ENCODE measurements at regions not wholly inside any gene's neighbourhood (a gene's known extent, or its start where the extent isn't known, plus 50 kb on each side); places are given as distances from the start of the nearest gene placed in this dataset.
"Not testable (repeated sequence)": the region's sequence is repeated elsewhere in the genome, so short reads cannot be mapped to it uniquely, and the experiment has no call there.

GRCh38 chr21:8411139-8411671, 2110.2 kb upstream of the TPTE start:
- not testable (repeated sequence) for H3K4me1 ChIP-seq

GRCh38 chr21:8419925-8420560, 2101.3 kb upstream of the TPTE start:
- H3K4me3 ChIP-seq, DNase-seq: not testable (repeated sequence)
- ATAC-seq, result peak; percentile 93

More at GRCh38 chr21:8411139-8411671, 2110.2 kb upstream of the TPTE start:
- H3K27ac ChIP-seq; H3K4me3 ChIP-seq; intact Hi-C loops (cut with DNase I); H3K36me3 ChIP-seq (ENCODE audit: insufficient read depth in 1 of 2, low read depth in 1 of 2); H3K27me3 ChIP-seq (ENCODE audit: insufficient read depth in 3 of 3, low read length in 2 of 3); H3K9me3 ChIP-seq; DNase-seq: not testable (repeated sequence)
- WGBS, 3 donors, result no CpG with 5 or more reads among the region's 4 CpGs
- peak in 2 of 4 donors; percentile 32 to 46 for ATAC-seq

DNA sequence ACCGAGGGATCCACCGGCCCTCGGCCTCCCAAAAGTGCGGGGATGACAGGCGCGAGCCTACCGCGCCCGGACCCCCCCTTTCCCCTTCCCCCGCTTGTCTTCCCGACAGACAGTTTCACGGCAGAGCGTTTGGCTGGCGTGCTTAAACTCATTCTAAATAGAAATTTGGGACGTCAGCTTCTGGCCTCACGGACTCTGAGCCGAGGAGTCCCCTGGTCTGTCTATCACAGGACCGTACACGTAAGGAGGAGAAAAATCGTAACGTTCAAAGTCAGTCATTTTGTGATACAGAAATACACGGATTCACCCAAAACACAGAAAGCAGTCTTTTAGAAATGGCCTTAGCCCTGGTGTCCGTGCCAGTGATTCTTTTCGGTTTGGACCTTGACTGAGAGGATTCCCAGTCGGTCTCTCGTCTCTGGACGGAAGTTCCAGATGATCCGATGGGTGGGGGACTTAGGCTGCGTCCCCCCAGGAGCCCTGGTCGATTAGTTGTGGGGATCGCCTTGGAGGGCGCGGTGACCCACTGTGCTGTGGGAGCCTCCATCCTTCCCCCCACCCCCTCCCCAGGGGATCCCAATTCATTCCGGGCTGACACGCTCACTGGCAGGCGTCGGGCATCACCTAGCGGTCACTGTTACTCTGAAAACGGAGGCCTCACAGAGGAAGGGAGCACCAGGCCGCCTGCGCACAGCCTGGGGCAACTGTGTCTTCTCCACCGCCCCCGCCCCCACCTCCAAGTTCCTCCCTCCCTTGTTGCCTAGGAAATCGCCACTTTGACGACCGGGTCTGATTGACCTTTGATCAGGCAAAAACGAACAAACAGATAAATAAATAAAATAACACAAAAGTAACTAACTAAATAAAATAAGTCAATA, 2093.4 kb upstream of the TPTE start:
- H3K9me3 ChIP-seq; H3K36me3 ChIP-seq (ENCODE audit: insufficient read depth in 1 of 2, low read depth in 1 of 2); H3K4me3 ChIP-seq; H3K27ac ChIP-seq; H3K27me3 ChIP-seq (ENCODE audit: insufficient read depth in 3 of 3, low read length in 2 of 3); DNase-seq; H3K4me1 ChIP-seq; intact Hi-C loops (cut with DNase I): not testable (repeated sequence)
- peak; percentile 65 to 74 (median 68) for ATAC-seq
- WGBS, 3 donors, result no CpG with 5 or more reads among the region's 47 CpGs

More at GRCh38 chr21:8419925-8420560, 2101.3 kb upstream of the TPTE start:
- H3K27me3 ChIP-seq (ENCODE audit: insufficient read depth in 3 of 3, low read length in 2 of 3); intact Hi-C loops (cut with DNase I); H3K4me1 ChIP-seq; H3K36me3 ChIP-seq (ENCODE audit: insufficient read depth in 1 of 2, low read depth in 1 of 2); H3K27ac ChIP-seq; H3K9me3 ChIP-seq: not testable (repeated sequence)
- WGBS, 3 donors, result no CpG with 5 or more reads among the region's 2 CpGs

DNA sequence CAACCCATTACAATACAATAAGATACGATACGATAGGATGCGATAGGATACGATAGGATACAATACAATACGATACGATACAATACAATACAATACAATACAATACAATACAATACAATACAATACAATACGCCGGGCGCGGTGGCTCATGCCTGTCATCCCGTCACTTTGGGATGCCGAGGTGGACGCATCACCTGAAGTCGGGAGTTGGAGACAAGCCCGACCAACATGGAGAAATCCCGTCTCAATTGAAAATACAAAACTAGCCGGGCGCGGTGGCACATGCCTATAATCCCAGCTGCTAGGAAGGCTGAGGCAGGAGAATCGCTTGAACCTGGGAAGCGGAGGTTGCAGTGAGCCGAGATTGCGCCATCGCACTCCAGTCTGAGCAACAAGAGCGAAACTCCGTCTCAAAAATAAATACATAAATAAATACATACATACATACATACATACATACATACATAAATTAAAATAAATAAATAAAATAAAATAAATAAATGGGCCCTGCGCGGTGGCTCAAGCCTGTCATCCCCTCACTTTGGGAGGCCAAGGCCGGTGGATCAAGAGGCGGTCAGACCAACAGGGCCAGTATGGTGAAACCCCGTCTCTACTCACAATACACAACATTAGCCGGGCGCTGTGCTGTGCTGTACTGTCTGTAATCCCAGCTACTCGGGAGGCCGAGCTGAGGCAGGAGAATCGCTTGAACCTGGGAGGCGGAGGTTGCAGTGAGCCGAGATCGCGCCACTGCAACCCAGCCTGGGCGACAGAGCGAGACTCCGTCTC, 2092.5 kb upstream of the TPTE start:
- H3K4me3 ChIP-seq; DNase-seq; H3K27ac ChIP-seq; H3K4me1 ChIP-seq; intact Hi-C loops (cut with DNase I); H3K9me3 ChIP-seq; H3K27me3 ChIP-seq (ENCODE audit: insufficient read depth in 3 of 3, low read length in 2 of 3); H3K36me3 ChIP-seq (ENCODE audit: insufficient read depth in 1 of 2, low read depth in 1 of 2): not testable (repeated sequence)
- WGBS, 3 donors, result no CpG with 5 or more reads among the region's 43 CpGs
- ATAC-seq, result peak; percentile 77 to 83 (median 80)

DNA sequence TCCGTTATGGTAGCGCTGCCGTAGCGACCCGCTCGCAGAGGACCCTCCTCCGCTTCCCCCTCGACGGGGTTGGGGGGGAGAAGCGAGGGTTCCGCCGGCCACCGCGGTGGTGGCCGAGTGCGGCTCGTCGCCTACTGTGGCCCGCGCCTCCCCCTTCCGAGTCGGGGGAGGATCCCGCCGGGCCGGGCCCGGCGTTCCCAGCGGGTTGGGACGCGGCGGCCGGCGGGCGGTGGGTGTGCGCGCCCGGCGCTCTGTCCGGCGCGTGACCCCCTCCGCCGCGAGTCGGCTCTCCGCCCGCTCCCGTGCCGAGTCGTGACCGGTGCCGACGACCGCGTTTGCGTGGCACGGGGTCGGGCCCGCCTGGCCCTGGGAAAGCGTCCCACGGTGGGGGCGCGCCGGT, 2086.7 kb upstream of the TPTE start:
- ATAC-seq; H3K27me3 ChIP-seq (ENCODE audit: insufficient read depth in 3 of 3, low read length in 2 of 3); H3K4me3 ChIP-seq; H3K4me1 ChIP-seq; H3K36me3 ChIP-seq (ENCODE audit: insufficient read depth in 1 of 2, low read depth in 1 of 2); DNase-seq; intact Hi-C loops (cut with DNase I); H3K27ac ChIP-seq; H3K9me3 ChIP-seq: not testable (repeated sequence)
- WGBS, 3 donors, result no CpG with 5 or more reads among the region's 64 CpGs

DNA sequence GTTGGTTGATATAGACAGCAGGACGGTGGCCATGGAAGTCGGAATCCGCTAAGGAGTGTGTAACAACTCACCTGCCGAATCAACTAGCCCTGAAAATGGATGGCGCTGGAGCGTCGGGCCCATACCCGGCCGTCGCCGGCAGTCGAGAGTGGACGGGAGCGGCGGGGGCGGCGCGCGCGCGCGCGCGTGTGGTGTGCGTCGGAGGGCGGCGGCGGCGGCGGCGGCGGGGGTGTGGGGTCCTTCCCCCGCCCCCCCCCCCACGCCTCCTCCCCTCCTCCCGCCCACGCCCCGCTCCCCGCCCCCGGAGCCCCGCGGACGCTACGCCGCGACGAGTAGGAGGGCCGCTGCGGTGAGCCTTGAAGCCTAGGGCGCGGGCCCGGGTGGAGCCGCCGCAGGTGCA, 2078.3 kb upstream of the TPTE start:
- H3K27ac ChIP-seq; H3K9me3 ChIP-seq; H3K27me3 ChIP-seq (ENCODE audit: insufficient read depth in 3 of 3, low read length in 2 of 3); H3K4me3 ChIP-seq; intact Hi-C loops (cut with DNase I); H3K36me3 ChIP-seq (ENCODE audit: insufficient read depth in 1 of 2, low read depth in 1 of 2); DNase-seq; H3K4me1 ChIP-seq: not testable (repeated sequence)
- peak in 1 of 4 donors; percentile 59 for ATAC-seq
- no CpG with 5 or more reads among the region's 54 CpGs for WGBS, 3 donors

DNA sequence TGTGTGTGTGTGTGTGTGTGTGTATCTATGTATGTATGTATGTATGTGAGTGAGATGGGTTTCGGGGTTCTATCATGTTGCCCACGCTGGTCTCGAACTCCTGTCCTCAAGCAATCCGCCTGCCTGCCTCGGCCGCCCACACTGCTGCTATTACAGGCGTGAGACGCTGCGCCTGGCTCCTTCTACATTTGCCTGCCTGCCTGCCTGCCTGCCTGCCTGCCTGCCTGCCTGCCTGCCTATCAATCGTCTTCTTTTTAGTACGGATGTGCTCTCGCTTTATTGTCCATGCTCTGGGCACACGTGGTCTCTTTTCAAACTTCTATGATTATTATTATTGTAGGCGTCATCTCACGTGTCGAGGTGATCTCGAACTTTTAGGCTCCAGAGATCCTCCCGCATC, 2071.6 kb upstream of the TPTE start:
- whole genome bisulfite sequencing, 3 donors, result no CpG with 5 or more reads among the region's 18 CpGs
- H3K27ac ChIP-seq; H3K36me3 ChIP-seq (ENCODE audit: insufficient read depth in 1 of 2, low read depth in 1 of 2); ATAC-seq; H3K9me3 ChIP-seq; H3K4me1 ChIP-seq; intact Hi-C loops (cut with DNase I); DNase-seq; H3K4me3 ChIP-seq; H3K27me3 ChIP-seq (ENCODE audit: insufficient read depth in 3 of 3, low read length in 2 of 3): not testable (repeated sequence)

DNA sequence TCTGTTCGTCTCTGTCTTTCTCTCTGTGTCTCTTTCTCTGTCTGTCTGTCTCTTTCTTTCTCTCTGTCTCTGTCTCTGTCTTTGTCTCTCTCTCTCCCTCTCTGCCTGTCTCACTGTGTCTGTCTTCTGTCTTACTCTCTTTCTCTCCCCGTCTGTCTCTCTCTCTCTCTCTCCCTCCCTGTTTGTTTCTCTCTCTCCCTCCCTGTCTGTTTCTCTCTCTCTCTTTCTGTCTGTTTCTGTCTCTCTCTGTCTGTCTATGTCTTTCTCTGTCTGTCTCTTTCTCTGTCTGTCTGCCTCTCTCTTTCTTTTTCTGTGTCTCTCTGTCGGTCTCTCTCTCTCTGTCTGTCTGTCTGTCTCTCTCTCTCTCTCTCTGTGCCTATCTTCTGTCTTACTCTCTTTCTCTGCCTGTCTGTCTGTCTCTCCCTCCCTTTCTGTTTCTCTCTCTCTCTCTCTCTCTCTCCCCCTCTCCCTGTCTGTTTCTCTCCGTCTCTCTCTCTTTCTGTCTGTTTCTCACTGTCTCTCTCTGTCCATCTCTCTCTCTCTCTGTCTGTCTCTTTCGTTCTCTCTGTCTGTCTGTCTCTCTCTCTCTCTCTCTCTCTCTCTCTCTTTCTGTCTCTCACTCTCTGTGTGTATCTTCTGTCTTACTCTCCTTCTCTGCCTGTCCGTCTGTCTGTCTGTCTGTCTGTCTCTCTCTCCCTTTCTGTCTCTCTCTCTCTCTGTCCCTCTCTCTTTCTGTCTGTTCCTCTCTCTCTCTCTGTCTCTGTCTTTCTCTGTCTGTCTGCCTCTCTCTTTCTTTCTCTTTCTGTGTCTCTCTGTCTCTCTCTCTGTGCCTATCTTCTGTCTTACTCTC, 2065.9 kb upstream of the TPTE start:
- H3K4me1 ChIP-seq; H3K27me3 ChIP-seq (ENCODE audit: insufficient read depth in 3 of 3, low read length in 2 of 3); H3K36me3 ChIP-seq (ENCODE audit: insufficient read depth in 1 of 2, low read depth in 1 of 2); DNase-seq; intact Hi-C loops (cut with DNase I); H3K27ac ChIP-seq; H3K4me3 ChIP-seq; H3K9me3 ChIP-seq: not testable (repeated sequence)
- ATAC-seq, result peak; percentile 62 to 84 (median 75)
- WGBS, 3 donors, result no CpG with 5 or more reads among the region's 6 CpGs

DNA sequence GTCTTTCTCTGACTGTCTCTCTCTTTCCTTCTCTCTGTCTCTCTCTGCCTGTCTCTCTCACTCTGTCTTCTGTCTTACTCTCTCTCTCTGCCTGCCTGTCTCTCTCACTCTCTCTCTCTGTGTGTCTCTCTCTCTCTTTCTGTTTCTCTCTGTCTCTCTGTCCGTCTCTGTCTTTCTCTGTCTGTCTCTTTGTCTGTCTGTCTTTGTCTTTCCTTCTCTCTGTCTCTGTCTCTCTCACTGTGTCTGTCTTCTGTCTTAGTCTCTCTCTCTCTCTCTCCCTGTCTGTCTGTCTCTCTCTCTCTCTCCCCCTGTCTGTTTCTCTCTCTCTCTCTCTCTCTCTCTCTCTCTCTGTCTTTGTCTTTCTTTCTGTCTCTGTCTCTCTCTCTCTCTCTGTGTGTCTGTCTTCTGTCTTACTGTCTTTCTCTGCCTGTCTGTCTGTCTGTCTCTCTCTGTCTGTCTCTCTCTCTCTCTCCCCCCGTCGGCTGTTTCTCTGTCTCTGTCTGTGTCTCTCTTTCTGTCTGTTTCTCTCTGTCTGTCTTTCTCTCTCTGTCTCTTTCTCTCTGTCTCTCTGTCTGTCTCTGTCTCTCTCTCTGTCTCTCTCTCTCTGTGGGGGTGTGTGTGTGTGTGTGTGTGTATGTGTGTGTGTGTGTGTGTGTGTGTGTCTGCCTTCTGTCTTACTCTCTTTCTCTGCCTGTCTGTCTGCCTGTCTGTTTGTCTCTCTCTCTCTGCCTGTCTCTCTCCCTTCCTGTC, 2056.8 kb upstream of the TPTE start:
- intact Hi-C loops (cut with DNase I); H3K36me3 ChIP-seq (ENCODE audit: insufficient read depth in 1 of 2, low read depth in 1 of 2); H3K4me1 ChIP-seq; H3K27ac ChIP-seq; H3K9me3 ChIP-seq; DNase-seq; H3K4me3 ChIP-seq; H3K27me3 ChIP-seq (ENCODE audit: insufficient read depth in 3 of 3, low read length in 2 of 3): not testable (repeated sequence)
- ATAC-seq, result peak; percentile 88 to 92 (median 92)
- no CpG with 5 or more reads among the region's 3 CpGs for WGBS, 3 donors

- H3K27ac ChIP-seq; H3K4me1 ChIP-seq; H3K36me3 ChIP-seq (ENCODE audit: insufficient read depth in 1 of 2, low read depth in 1 of 2); intact Hi-C loops (cut with DNase I); DNase-seq; H3K27me3 ChIP-seq (ENCODE audit: insufficient read depth in 3 of 3, low read length in 2 of 3); H3K9me3 ChIP-seq; H3K4me3 ChIP-seq: not testable (repeated sequence)
- WGBS, 3 donors, result 80 to 88% methylated on average over 5 to 6 of the region's 10 CpGs; no CpG with 5 or more reads in 1 of the 3 donors
- peak in 3 of 4 donors; percentile 22 to 61 (median 40) for ATAC-seq
These were observed 2054.7 kb upstream of the TPTE start for GRCh38 chr21:8466642-8467041.
